GDM1 (cell line): ENCODE measurements at regions not wholly inside any gene's neighbourhood (a gene's known extent, or its start where the extent isn't known, plus 50 kb on each side); places are given as distances from the start of the nearest gene placed in this dataset.
"Not testable (repeated sequence)": the region's sequence is repeated elsewhere in the genome, so short reads cannot be mapped to it uniquely, and the experiment has no call there.

Source experiments
- DNase-seq: peaks from one replicate; lab custom pipeline; 2025; lab: John Stamatoyannopoulos, UW

- DNase-seq, result no peak
Observed at GRCh38 chr6:130610303-130610702, 216.9 kb upstream of the SMLR1 start.

GRCh38 chr6:130611366-130611765 is 215.8 kb upstream of the SMLR1 start:
- no peak for DNase-seq

GRCh38 chr6:130613176-130613575 is 214.0 kb upstream of the SMLR1 start:
- DNase-seq, result no peak

GRCh38 chr6:130615816-130616215 is 211.4 kb upstream of the SMLR1 start:
- no peak for DNase-seq

GRCh38 chr6:130617658-130618057 is 209.5 kb upstream of the SMLR1 start:
- no peak for DNase-seq

- DNase-seq, result not testable (repeated sequence)
Observed at GRCh38 chr6:130618806-130619205, 208.4 kb upstream of the SMLR1 start.

- no peak for DNase-seq
Observed at GRCh38 chr6:130620338-130620781, 206.8 kb upstream of the SMLR1 start.

- DNase-seq, result no peak
Observed at GRCh38 chr6:130622142-130622541, 205.1 kb upstream of the SMLR1 start.

- no peak for DNase-seq
Observed at GRCh38 chr6:130624046-130624445, 203.2 kb upstream of the SMLR1 start.

- no peak for DNase-seq
Observed at GRCh38 chr6:130625825-130626527, 201.2 kb upstream of the SMLR1 start.

GRCh38 chr6:130628862-130629261 is 198.3 kb upstream of the SMLR1 start:
- DNase-seq, result no peak

GRCh38 chr6:130629640-130630039 is 197.6 kb upstream of the SMLR1 start:
- no peak for DNase-seq

- no peak for DNase-seq
Observed at GRCh38 chr6:130632277-130632676, 194.9 kb upstream of the SMLR1 start.

GRCh38 chr6:130632897-130633296 is 194.3 kb upstream of the SMLR1 start:
- DNase-seq, result no peak

GRCh38 chr6:130643361-130643760 is 183.8 kb upstream of the SMLR1 start:
- DNase-seq, result no peak

- no peak for DNase-seq
Observed at GRCh38 chr6:130644175-130644574, 183.0 kb upstream of the SMLR1 start.

GRCh38 chr6:130644769-130645168 is 182.4 kb upstream of the SMLR1 start:
- DNase-seq, result not testable (repeated sequence)

GRCh38 chr6:130647246-130647645 is 180.0 kb upstream of the SMLR1 start:
- DNase-seq, result no peak

- DNase-seq, result no peak
Observed at GRCh38 chr6:130655586-130655985, 171.6 kb upstream of the SMLR1 start.

GRCh38 chr6:130661077-130661476 is 166.1 kb upstream of the SMLR1 start:
- DNase-seq, result no peak

- no peak for DNase-seq
Observed at GRCh38 chr6:130666786-130667185, 160.4 kb upstream of the SMLR1 start.

GRCh38 chr6:130670142-130670541 is 157.1 kb upstream of the SMLR1 start:
- DNase-seq, result no peak

- DNase-seq, result no peak
Observed at GRCh38 chr6:130671119-130671518, 156.1 kb upstream of the SMLR1 start.

GRCh38 chr6:130671577-130671976 is 155.6 kb upstream of the SMLR1 start:
- DNase-seq, result no peak
